Activated CD8-positive, alpha-beta T cell treated with anti-CD3 and anti-CD28 coated beads for 36 hours (primary cell): ENCODE measurements at regions not wholly inside any gene's neighbourhood (a gene's known extent, or its start where the extent isn't known, plus 50 kb on each side); places are given as distances from the start of the nearest gene placed in this dataset.

Experiments used
- ATAC-seq: fragments of 200-7000 bp; cut with Tn5 transposase; one replicate; pipeline ENCODE4 v1.10.0; 2021; ENCODE audit warnings: mild to moderate bottlenecking, moderate library complexity
- CTCF ChIA-PET: fragments of 350-600 bp; sonication (Branson Sonifier 250); formaldehyde crosslinking; loops from one replicate; lab custom pipeline; 2021; ENCODE audit warnings: antibody characterized with exemption; lab: Charles Lee
- POLR2A ChIA-PET: fragments of 350-600 bp; sonication (Branson Sonifier 250); formaldehyde crosslinking; loops from one replicate; lab custom pipeline; 2021; ENCODE audit warnings: antibody characterized with exemption; lab: Charles Lee
- DNase-seq: peaks from one replicate; pipeline ENCODE4 v3.0.0-alpha.2; 2020
- H3K27ac Mint-ChIP-seq: one replicate; pipeline ENCODE4 v1.8.0; 2021; ENCODE audit warnings: mild to moderate bottlenecking, mixed read lengths
- H3K27me3 Mint-ChIP-seq: one replicate; pipeline ENCODE4 v1.8.0; 2021; ENCODE audit warnings: mixed read lengths
- H3K36me3 Mint-ChIP-seq: one replicate; pipeline ENCODE4 v1.8.0; 2021; ENCODE audit warnings: low read depth, mixed read lengths
- H3K4me1 Mint-ChIP-seq: one replicate; pipeline ENCODE4 v1.8.0; 2021; ENCODE audit warnings: low read depth, mixed read lengths
- H3K4me3 Mint-ChIP-seq: one replicate; pipeline ENCODE4 v1.8.0; 2021; ENCODE audit warnings: mild to moderate bottlenecking, moderate library complexity, mixed read lengths
- H3K9me3 Mint-ChIP-seq: one replicate; pipeline ENCODE4 v1.8.0; 2021; ENCODE audit warnings: mixed read lengths
- intact Hi-C: fragments of 100-400 bp; cut with micrococcal nuclease; formaldehyde crosslinking; loops from one replicate; pipeline ENCODE4 v1.10.0; 2022
- TF ChIP-seq, protein P1 (sequence below): fragments of 200-600 bp; IDR thresholded peaks from one replicate; pipeline ENCODE4 v1.8.0; 2022; ENCODE audit warnings: antibody characterized with exemption, mild to moderate bottlenecking

DNA sequence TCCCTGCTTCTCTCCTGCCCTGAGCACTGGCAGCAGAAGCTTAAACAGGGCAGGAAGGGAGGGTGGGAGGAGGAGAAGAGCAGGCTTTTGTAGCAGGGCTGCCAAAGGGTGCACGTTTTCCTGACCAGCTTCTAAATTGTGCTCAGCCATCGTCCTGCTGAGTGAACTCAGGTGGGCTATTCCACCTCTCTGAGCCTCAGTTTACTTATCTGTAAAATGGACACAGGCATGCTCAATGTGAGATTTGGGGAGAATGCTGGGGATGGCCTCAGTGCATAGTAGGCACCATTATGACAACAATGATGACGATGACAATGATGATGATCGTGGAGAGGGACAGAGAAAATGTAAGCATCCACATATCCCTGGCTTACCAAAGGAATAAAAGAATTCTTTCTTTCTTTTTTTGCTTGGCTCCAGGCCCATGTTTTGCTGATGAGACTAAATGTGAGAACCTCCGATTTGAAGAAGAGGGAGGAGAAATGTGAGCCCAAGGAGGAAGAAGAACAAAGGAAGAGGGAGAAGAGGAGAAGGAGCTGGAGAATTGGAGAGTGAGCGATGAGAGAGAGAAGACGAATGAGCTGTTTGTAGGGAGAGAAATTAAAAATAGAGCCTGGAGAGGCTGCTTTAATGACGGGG, 105.5 kb upstream of the MYL2 start:
- H3K9me3 Mint-ChIP-seq: no peaks in the 10 kb centered on the region
- DNase-seq (no peak), ATAC-seq (no peak)
- H3K4me1 Mint-ChIP-seq: peaks cover 3% of the 10 kb centered on the region
- CTCF ChIA-PET: interaction anchor here (1.4 kb wide), 1 partner anchor 22 kb away, joined by 6 read pairs; no protein-coding TSS in a partner anchor
- H3K36me3 Mint-ChIP-seq: no peaks in the 10 kb centered on the region
- TF ChIP-seq, protein P1, sequence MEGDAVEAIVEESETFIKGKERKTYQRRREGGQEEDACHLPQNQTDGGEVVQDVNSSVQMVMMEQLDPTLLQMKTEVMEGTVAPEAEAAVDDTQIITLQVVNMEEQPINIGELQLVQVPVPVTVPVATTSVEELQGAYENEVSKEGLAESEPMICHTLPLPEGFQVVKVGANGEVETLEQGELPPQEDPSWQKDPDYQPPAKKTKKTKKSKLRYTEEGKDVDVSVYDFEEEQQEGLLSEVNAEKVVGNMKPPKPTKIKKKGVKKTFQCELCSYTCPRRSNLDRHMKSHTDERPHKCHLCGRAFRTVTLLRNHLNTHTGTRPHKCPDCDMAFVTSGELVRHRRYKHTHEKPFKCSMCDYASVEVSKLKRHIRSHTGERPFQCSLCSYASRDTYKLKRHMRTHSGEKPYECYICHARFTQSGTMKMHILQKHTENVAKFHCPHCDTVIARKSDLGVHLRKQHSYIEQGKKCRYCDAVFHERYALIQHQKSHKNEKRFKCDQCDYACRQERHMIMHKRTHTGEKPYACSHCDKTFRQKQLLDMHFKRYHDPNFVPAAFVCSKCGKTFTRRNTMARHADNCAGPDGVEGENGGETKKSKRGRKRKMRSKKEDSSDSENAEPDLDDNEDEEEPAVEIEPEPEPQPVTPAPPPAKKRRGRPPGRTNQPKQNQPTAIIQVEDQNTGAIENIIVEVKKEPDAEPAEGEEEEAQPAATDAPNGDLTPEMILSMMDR: no peak
- no peak overlapping the region for H3K27ac Mint-ChIP-seq
- H3K4me3 Mint-ChIP-seq: no peak overlapping the region
- POLR2A ChIA-PET: no interaction called here
- intact Hi-C loops: loop anchor here (10.0 kb wide), 1 partner anchor 289 kb away; no protein-coding TSS in a partner anchor
- H3K27me3 Mint-ChIP-seq: peaks cover 10% of the 10 kb centered on the region

DNA sequence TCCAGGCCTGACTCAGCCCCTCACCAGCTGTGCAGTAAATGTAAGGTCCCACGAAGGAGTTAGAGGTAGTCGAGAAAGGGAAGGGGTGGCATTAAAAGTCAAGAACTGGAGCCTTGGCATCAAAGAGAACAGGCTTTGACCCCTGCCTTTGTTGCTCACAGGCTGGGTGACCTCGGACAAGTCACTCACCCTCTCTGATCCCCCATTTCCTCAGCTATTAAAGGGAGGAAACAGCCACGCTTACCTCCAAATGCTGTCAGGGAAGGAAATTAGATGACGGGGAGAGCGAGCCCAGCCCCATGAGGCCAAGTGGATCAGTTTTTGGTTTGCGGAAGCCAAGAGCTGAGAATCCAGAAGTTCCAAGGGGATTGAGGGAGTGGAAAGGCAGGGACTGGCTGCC, 104.9 kb upstream of the MYL2 start:
- TF ChIP-seq, protein P1: no peak
- no peaks in the 10 kb centered on the region for H3K9me3 Mint-ChIP-seq
- no peak overlapping the region for H3K27ac Mint-ChIP-seq
- H3K36me3 Mint-ChIP-seq: no peaks in the 10 kb centered on the region
- peaks cover 3% of the 10 kb centered on the region for H3K4me1 Mint-ChIP-seq
- no peak for ATAC-seq
- intact Hi-C loops: loop anchor here (10.0 kb wide), 1 partner anchor 290 kb away; no protein-coding TSS in a partner anchor
- ChIA-PET CTCF (interaction anchor here (0.8 to 2.2 kb wide), 3 partner anchors 21 to 247 kb away, joined by 3 to 7 read pairs (median 6); no protein-coding TSS in a partner anchor), POLR2A (no interaction called here)
- no peak for DNase-seq
- no peak overlapping the region for H3K4me3 Mint-ChIP-seq
- peaks cover 8% of the 10 kb centered on the region for H3K27me3 Mint-ChIP-seq

DNA sequence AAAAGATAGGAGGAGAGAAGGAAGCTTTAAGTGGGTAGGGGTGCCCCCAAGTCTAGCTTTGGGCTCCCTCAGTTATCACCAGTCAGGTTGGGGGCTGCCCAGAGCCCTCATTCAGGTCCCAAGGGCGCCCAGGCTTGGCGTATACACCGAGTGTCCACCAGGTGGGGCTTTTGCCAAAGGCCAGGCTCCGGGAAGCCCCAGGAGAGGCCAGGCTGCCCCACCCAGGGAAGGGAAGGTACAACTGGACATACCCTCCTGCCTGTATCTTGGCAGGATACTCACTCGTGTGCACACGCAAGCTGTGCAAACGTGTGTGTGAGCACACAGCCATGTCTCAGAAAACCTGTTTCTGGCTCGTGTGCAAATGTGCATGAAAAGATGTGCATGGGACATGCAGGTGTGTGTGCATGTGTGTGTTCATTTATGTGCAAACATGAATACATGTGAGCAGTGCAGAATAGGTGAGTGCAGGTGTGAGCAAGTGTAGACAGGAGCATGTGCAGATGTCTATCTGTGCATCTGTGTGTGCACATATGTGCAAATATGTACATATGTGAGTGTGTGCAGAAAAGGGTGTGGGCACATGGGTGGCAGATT, 103.9 kb upstream of the MYL2 start:
- peaks cover 10% of the 10 kb centered on the region for H3K27me3 Mint-ChIP-seq
- TF ChIP-seq, protein P1: peak; percentile 85
- CTCF ChIA-PET: interaction anchor here (0.7 to 2.2 kb wide), 12 partner anchors 10 to 292 kb away, joined by 3 to 13 read pairs (median 4); no protein-coding TSS in a partner anchor
- intact Hi-C loops: loop anchor here (10.0 kb wide), 1 partner anchor 290 kb away; no protein-coding TSS in a partner anchor
- H3K4me1 Mint-ChIP-seq: peaks cover 3% of the 10 kb centered on the region
- no peaks in the 10 kb centered on the region for H3K9me3 Mint-ChIP-seq
- ATAC-seq (peak; percentile 81), DNase-seq (peak; percentile 65)
- POLR2A ChIA-PET: no interaction called here
- no peak overlapping the region for H3K4me3 Mint-ChIP-seq
- no peak overlapping the region for H3K27ac Mint-ChIP-seq
- no peaks in the 10 kb centered on the region for H3K36me3 Mint-ChIP-seq

- no peak for ATAC-seq
- Mint-ChIP-seq H3K27me3 (peaks cover 11% of the 10 kb centered on the region), H3K27ac (no peak overlapping the region), H3K4me3 (no peak overlapping the region), H3K4me1 (peaks cover 3% of the 10 kb centered on the region), H3K36me3 (no peaks in the 10 kb centered on the region), H3K9me3 (no peaks in the 10 kb centered on the region)
- TF ChIP-seq, protein P1: no peak
- POLR2A ChIA-PET: interaction anchor here (0.5 kb wide), 1 partner anchor 1704 kb away, joined by 3 read pairs; no protein-coding TSS in a partner anchor
- DNase-seq: no peak
- intact Hi-C loops: loop anchor here (10.0 kb wide), 1 partner anchor 292 kb away; no protein-coding TSS in a partner anchor
- CTCF ChIA-PET: interaction anchor here (1.1 to 2.1 kb wide), 3 partner anchors 12 to 277 kb away, joined by 3 to 10 read pairs (median 4); no protein-coding TSS in a partner anchor
Measured at GRCh38 chr12:111022386-111022785, 102.0 kb upstream of the MYL2 start.

DNA sequence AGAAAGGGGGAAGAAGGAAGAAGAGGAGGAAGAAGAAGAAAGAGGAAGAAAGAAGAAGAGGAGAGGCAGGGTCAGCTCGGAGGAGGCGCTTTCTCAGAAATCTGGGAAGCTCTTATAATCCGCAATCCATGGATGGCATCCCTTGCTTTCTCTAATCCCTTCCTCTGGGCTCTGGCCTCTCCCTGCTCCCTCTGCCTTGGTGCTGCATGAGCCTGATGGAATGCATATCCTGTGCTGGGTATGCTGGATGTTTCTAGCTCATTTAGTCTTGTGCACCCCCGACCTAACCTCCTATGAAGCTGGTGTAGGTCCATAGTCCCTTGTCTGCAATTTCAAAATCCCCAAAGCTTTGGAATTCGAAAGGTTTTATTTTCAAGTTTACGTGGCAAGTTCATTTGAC, 94.2 kb upstream of the MYL2 start:
- H3K4me1 Mint-ChIP-seq: no peaks in the 10 kb centered on the region
- intact Hi-C loops: no loop called here
- no peak overlapping the region for H3K4me3 Mint-ChIP-seq
- TF ChIP-seq, protein P1: no peak
- ATAC-seq (no peak), DNase-seq (no peak)
- ChIA-PET POLR2A (no interaction called here), CTCF (interaction anchor here (1.1 kb wide), 1 partner anchor 300 kb away, joined by 3 read pairs; no protein-coding TSS in a partner anchor)
- H3K27me3 Mint-ChIP-seq: peaks cover 14% of the 10 kb centered on the region
- peaks cover 6% of the 10 kb centered on the region for H3K9me3 Mint-ChIP-seq
- no peaks in the 10 kb centered on the region for H3K36me3 Mint-ChIP-seq
- H3K27ac Mint-ChIP-seq: no peak overlapping the region
